ENCODE measurements at regions not wholly inside any gene's neighbourhood (a gene's known extent, or its start where the extent isn't known, plus 50 kb on each side); places are given as distances from the start of the nearest gene placed in this dataset.
"Not testable (repeated sequence)": the region's sequence is repeated elsewhere in the genome, so short reads cannot be mapped to it uniquely, and the experiment has no call there.

- H3K9me3 ChIP-seq, H3K4me1 ChIP-seq, POLR2A ChIA-PET, ATAC-seq, CTCF ChIA-PET, H3K4me3 ChIP-seq, H3K4me2 ChIP-seq, FAIRE-seq, H3K27ac ChIP-seq: not testable (repeated sequence)
- peak in 1 of 2 experiments; percentile 47 for DNase-seq (ENCODE audit: low read depth in 1 of 2, low spot score in 1 of 2)
- TF ChIP-seq ZSCAN20 (CRISPR knock-in tag; IDR thresholded peaks at IDR 0.05) (0 out of 2 replicates have a peak, but pooled peaks have one; percentile 31), HOXB13 (CRISPR knock-in tag; IDR thresholded peaks at IDR 0.05; ENCODE audit: low read depth) (peak; percentile 85; the same call in 1 of the 2 replicates), ZNF302 (CRISPR knock-in tag; IDR thresholded peaks at IDR 0.05) (peak; percentile 94), FOXS1 (CRISPR knock-in tag; IDR thresholded peaks at IDR 0.05) (peak; percentile 97; the same call in 1 of the 2 replicates), EHF (CRISPR knock-in tag; IDR thresholded peaks at IDR 0.05) (peak; percentile 94), HEYL (CRISPR knock-in tag; IDR thresholded peaks at IDR 0.05) (peak; percentile 65; the same call in 1 of the 2 replicates), HOXB5 (CRISPR knock-in tag; IDR thresholded peaks at IDR 0.05) (peak; percentile 39; the same call in 1 of the 2 replicates)
- 10% methylated on average over 4 of the region's 4 CpGs for WGBS (ENCODE audit: missing lambda C conversion rate)
These were observed 876.2 kb downstream of the ANKRD7 start for GRCh38 chr7:119100611-119101258.

GRCh38 chr7:119102291-119102690 lies 877.8 kb downstream of the ANKRD7 start:
- TF ChIP-seq MAFK (IDR thresholded peaks at IDR 0.05; ENCODE audit: partially characterized antibody) (peak; percentile 91), JUN (IDR thresholded peaks at IDR 0.05) (no peak)
- no peak for ATAC-seq
- CTCF ChIA-PET, result no interaction called here
- no peak for FAIRE-seq
- POLR2A ChIA-PET, result no interaction called here
- H3K27ac ChIP-seq, result no peak overlapping the region
- no peak overlapping the region for H3K4me2 ChIP-seq
- no peaks in the 10 kb centered on the region for H3K9me3 ChIP-seq
- H3K4me1 ChIP-seq, result 0 out of 3 replicates have a peak, but pooled peaks cover 3% of the 10 kb centered on the region
- H3K4me3 ChIP-seq, result no peak overlapping the region
- no peak for DNase-seq (ENCODE audit: low read depth in 1 of 2, low spot score in 1 of 2)
- 56% methylated on average over 1 of the region's 1 CpG for WGBS (ENCODE audit: missing lambda C conversion rate)

GRCh38 chr7:119105381-119105780 lies 880.9 kb downstream of the ANKRD7 start:
- Histone ChIP-seq H3K4me1 (0 out of 3 replicates have a peak, but pooled peaks cover 3% of the 10 kb centered on the region), H3K4me2 (no peak overlapping the region), H3K9me3 (no peaks in the 10 kb centered on the region), H3K4me3 (no peak overlapping the region), H3K27ac (no peak overlapping the region)
- CTCF ChIA-PET, result no interaction called here
- ATAC-seq (no peak), FAIRE-seq (no peak), DNase-seq (ENCODE audit: low read depth in 1 of 2, low spot score in 1 of 2) (no peak)
- TF ChIP-seq BCL3 (IDR thresholded peaks at IDR 0.05), result no peak
- TF ChIP-seq TFCP2L1 (CRISPR knock-in tag; IDR thresholded peaks at IDR 0.05), result no peak
- no peak for TF ChIP-seq TP53 (CRISPR knock-in tag; IDR thresholded peaks at IDR 0.05)
- TF ChIP-seq, protein P1, sequence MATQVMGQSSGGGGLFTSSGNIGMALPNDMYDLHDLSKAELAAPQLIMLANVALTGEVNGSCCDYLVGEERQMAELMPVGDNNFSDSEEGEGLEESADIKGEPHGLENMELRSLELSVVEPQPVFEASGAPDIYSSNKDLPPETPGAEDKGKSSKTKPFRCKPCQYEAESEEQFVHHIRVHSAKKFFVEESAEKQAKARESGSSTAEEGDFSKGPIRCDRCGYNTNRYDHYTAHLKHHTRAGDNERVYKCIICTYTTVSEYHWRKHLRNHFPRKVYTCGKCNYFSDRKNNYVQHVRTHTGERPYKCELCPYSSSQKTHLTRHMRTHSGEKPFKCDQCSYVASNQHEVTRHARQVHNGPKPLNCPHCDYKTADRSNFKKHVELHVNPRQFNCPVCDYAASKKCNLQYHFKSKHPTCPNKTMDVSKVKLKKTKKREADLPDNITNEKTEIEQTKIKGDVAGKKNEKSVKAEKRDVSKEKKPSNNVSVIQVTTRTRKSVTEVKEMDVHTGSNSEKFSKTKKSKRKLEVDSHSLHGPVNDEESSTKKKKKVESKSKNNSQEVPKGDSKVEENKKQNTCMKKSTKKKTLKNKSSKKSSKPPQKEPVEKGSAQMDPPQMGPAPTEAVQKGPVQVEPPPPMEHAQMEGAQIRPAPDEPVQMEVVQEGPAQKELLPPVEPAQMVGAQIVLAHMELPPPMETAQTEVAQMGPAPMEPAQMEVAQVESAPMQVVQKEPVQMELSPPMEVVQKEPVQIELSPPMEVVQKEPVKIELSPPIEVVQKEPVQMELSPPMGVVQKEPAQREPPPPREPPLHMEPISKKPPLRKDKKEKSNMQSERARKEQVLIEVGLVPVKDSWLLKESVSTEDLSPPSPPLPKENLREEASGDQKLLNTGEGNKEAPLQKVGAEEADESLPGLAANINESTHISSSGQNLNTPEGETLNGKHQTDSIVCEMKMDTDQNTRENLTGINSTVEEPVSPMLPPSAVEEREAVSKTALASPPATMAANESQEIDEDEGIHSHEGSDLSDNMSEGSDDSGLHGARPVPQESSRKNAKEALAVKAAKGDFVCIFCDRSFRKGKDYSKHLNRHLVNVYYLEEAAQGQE (IDR thresholded peaks at IDR 0.05), result no peak
- TF ChIP-seq ESRRA (IDR thresholded peaks at IDR 0.05; ENCODE audit: borderline replicate concordance, low read length), result no peak
- no peak for TF ChIP-seq NFE2L2 (conservative IDR thresholded peaks at IDR 0.05; ENCODE audit: low read length)
- TF ChIP-seq CBX8 (IDR thresholded peaks at IDR 0.05), result no peak
- TF ChIP-seq MYC (IDR thresholded peaks at IDR 0.05; ENCODE audit: borderline replicate concordance, low read length), result no peak
- no peak for TF ChIP-seq ZNF302 (CRISPR knock-in tag; IDR thresholded peaks at IDR 0.05)
- no peak for TF ChIP-seq PHF8 (IDR thresholded peaks at IDR 0.05; ENCODE audit: borderline replicate concordance, low read depth)
- no peak for TF ChIP-seq FOSB (CRISPR knock-in tag; IDR thresholded peaks at IDR 0.05)
- TF ChIP-seq FOXS1 (CRISPR knock-in tag; IDR thresholded peaks at IDR 0.05), result no peak
- TF ChIP-seq, protein P2, sequence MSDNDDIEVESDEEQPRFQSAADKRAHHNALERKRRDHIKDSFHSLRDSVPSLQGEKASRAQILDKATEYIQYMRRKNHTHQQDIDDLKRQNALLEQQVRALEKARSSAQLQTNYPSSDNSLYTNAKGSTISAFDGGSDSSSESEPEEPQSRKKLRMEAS (IDR thresholded peaks at IDR 0.05), result no peak
- TF ChIP-seq NPAS2 (CRISPR knock-in tag; IDR thresholded peaks at IDR 0.05; ENCODE audit: borderline replicate concordance), result no peak
- TF ChIP-seq POLR2AphosphoS2 (conservative IDR thresholded peaks at IDR 0.05; ENCODE audit: low read length), result no peak
- TF ChIP-seq MAFK (IDR thresholded peaks at IDR 0.05; ENCODE audit: partially characterized antibody), result no peak
- POLR2A ChIA-PET, result no interaction called here
- WGBS (ENCODE audit: missing lambda C conversion rate), result 15% methylated on average over 1 of the region's 1 CpG
